Smooth muscle cell (in vitro differentiated cells): ENCODE measurements at regions not wholly inside any gene's neighbourhood (a gene's known extent, or its start where the extent isn't known, plus 50 kb on each side); places are given as distances from the start of the nearest gene placed in this dataset.
A peak's percentile ranks its signal among the peaks of the same experiment; 100 is the strongest.

Source experiments
- DNase-seq: peaks from one replicate; lab custom pipeline; 2025; ENCODE audit not compliant: unreplicated experiment; lab: John Stamatoyannopoulos, UW
- H2AFZ ChIP-seq: fragments of 200-600 bp; sonication (generic); 2 replicates; pipeline ENCODE4 v1.6.0; 2016; ENCODE audit warnings: antibody characterized with exemption, low read depth, mild to moderate bottlenecking
- H3F3A ChIP-seq: fragments of 200-600 bp; sonication (generic); 2 replicates; pipeline ENCODE4 v1.6.0; 2017; ENCODE audit warnings: antibody characterized with exemption, low read depth
- H3K27ac ChIP-seq: fragments of 200-600 bp; sonication (generic); 2 replicates; pipeline ENCODE4 v1.5.1; 2016; ENCODE audit warnings: low read depth, mild to moderate bottlenecking
- H3K27me3 ChIP-seq: fragments of 200-600 bp; sonication (generic); 2 replicates; pipeline ENCODE4 v1.6.1; 2016; ENCODE audit warnings: low read depth, mild to moderate bottlenecking
- H3K36me3 ChIP-seq: fragments of 200-600 bp; sonication (generic); 2 replicates; pipeline ENCODE4 v1.5.1; 2016; ENCODE audit warnings: low read depth
- H3K4me1 ChIP-seq: fragments of 200-600 bp; sonication (generic); 2 replicates; pipeline ENCODE4 v1.5.1; 2016; ENCODE audit warnings: low read depth
- H3K4me2 ChIP-seq: fragments of 200-600 bp; sonication (generic); 2 replicates; pipeline ENCODE4 v1.6.0; 2016; ENCODE audit warnings: mild to moderate bottlenecking
- H3K4me3 ChIP-seq: fragments of 200-600 bp; sonication (generic); 2 replicates; pipeline ENCODE4 v1.5.1; 2016; ENCODE audit warnings: mild to moderate bottlenecking
- H3K79me2 ChIP-seq: fragments of 200-600 bp; sonication (generic); 2 replicates; pipeline ENCODE4 v1.6.0; 2016; ENCODE audit warnings: low read depth, mild to moderate bottlenecking
- H3K9ac ChIP-seq: fragments of 200-600 bp; sonication (generic); 2 replicates; pipeline ENCODE4 v1.6.0; 2016; ENCODE audit warnings: low read depth
- H3K9me3 ChIP-seq: fragments of 200-600 bp; sonication (generic); replicated peaks from 2 replicates; pipeline ENCODE4 v1.5.1; 2016; ENCODE audit warnings: low read depth
- H4K20me1 ChIP-seq: fragments of 200-600 bp; sonication (generic); 2 replicates; pipeline ENCODE4 v1.6.0; 2016; ENCODE audit warnings: low read depth
- WGBS: methylation state at CpG from one replicate; pipeline ENCODE4 v1.1.7; 2016; ENCODE audit warnings: low lambda C conversion rate; 5-methylcytosine and 5-hydroxymethylcytosine counted together
- TF ChIP-seq, protein P1 (sequence below): fragments of 200-600 bp; sonication (generic); IDR thresholded peaks from 2 replicates; pipeline ENCODE4 v1.5.1; 2017; ENCODE audit warnings: borderline replicate concordance, mild to moderate bottlenecking, antibody characterized with exemption; ENCODE audit not compliant: insufficient read depth, poor library complexity, severe bottlenecking

DNA sequence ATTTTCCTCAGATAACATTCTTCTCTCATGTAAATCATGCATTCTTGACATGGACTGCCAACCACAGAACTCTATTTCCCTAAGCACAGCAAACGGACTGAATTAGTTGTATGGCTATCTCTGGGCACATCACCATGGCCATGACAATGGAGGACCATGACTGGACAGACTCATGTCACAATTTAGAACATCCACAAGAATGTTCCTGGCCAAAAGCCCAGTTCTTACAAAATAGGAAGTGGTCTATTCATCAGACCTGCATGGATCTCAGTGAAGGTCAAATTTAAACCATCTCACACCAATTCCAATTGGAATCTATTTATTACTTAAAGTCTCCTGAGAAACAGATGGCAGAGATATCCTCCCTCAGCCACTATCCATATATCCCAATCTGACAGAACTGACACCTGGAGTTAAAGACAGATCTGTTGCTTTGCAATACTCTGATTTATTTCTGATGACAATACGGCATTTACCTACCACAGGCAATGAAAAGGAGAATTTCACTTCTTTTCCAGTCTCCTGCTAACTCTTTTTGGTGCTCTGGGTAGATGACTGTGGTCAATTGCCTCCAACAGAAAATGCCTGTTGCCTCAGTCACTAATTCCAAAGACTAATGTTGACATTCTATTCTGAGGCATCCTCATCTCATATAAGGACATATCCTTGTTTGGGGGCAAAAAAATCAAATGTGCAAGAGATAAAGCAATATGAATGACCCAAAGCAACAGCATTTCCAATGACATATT lies 254.8 kb downstream of the HTR7 start:
- Histone ChIP-seq H3K4me3 (no peak overlapping the region), H3K4me1 (peaks cover 6% of the 10 kb centered on the region), H3K4me2 (peak overlapping the region; percentile 21), H3K27me3 (no peaks in the 10 kb centered on the region), H3K79me2 (no peaks in the 10 kb centered on the region), H3K9me3 (no peaks in the 10 kb centered on the region), H4K20me1 (no peaks in the 10 kb centered on the region), H3K9ac (no peak overlapping the region), H2AFZ (no peak overlapping the region), H3K36me3 (no peaks in the 10 kb centered on the region), H3F3A (peaks cover 8% of the 10 kb centered on the region), H3K27ac (peak overlapping the region; percentile 60)
- WGBS = 32% methylated on average over 2 of the region's 2 CpGs
- TF ChIP-seq, protein P1, sequence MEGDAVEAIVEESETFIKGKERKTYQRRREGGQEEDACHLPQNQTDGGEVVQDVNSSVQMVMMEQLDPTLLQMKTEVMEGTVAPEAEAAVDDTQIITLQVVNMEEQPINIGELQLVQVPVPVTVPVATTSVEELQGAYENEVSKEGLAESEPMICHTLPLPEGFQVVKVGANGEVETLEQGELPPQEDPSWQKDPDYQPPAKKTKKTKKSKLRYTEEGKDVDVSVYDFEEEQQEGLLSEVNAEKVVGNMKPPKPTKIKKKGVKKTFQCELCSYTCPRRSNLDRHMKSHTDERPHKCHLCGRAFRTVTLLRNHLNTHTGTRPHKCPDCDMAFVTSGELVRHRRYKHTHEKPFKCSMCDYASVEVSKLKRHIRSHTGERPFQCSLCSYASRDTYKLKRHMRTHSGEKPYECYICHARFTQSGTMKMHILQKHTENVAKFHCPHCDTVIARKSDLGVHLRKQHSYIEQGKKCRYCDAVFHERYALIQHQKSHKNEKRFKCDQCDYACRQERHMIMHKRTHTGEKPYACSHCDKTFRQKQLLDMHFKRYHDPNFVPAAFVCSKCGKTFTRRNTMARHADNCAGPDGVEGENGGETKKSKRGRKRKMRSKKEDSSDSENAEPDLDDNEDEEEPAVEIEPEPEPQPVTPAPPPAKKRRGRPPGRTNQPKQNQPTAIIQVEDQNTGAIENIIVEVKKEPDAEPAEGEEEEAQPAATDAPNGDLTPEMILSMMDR = no peak
- DNase-seq = no peak

DNA sequence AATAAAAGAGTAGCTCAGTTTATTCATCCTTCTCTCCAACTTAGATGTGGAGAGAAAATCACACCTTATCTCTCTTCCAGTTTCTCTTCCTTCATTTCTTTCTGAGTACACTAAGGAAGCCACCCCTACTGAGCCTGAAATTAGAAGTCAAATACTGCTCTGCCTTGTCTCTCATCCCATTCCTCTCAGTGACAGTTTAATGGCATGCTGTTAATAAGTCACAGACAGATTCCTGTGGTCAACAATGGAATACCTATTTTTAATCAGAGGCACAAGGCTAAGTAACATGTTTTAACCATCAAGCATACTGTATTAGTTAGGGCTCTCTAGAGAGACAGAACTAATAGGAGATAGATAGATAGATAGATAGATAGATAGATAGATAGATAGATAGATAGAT lies 253.2 kb downstream of the HTR7 start:
- Histone ChIP-seq H3K27me3 (no peaks in the 10 kb centered on the region), H2AFZ (no peak overlapping the region), H3K79me2 (no peaks in the 10 kb centered on the region), H3K36me3 (no peaks in the 10 kb centered on the region), H3K4me2 (no peak overlapping the region), H3K9me3 (no peaks in the 10 kb centered on the region), H3F3A (peaks cover 8% of the 10 kb centered on the region), H3K4me1 (peaks cover 6% of the 10 kb centered on the region), H3K27ac (no peak overlapping the region), H3K4me3 (no peak overlapping the region), H4K20me1 (no peaks in the 10 kb centered on the region), H3K9ac (no peak overlapping the region)
- no peak for DNase-seq
- TF ChIP-seq, protein P1 = no peak

DNA sequence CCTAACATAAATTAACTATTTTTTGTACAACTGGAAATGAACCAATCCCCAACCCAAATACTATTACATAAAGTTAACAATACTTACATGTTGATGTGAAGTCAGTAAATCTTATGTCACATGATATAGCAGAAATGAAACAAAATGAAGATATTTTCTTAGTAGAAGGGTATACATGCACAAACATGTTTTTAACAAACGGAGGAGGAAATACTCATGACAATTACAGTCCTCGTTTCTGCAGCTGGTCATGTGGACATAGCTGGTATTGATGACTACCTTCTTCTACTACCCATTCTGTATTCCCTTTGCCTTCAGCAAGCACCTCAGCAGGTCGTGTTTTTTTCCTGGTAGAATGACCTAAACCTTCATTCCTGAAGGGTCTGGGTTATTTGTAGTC lies 252.3 kb downstream of the HTR7 start:
- no peak overlapping the region for H2AFZ ChIP-seq
- DNase-seq = no peak
- peaks cover 6% of the 10 kb centered on the region for H3K4me1 ChIP-seq
- no peaks in the 10 kb centered on the region for H3K9me3 ChIP-seq
- H3K36me3 ChIP-seq = no peaks in the 10 kb centered on the region
- TF ChIP-seq, protein P1 = no peak
- H3K27ac ChIP-seq = no peak overlapping the region
- WGBS = 72% methylated on average over 3 of the region's 3 CpGs
- H3K9ac ChIP-seq = no peak overlapping the region
- peaks cover 8% of the 10 kb centered on the region for H3F3A ChIP-seq
- no peak overlapping the region for H3K4me2 ChIP-seq
- H3K4me3 ChIP-seq = no peak overlapping the region
- no peaks in the 10 kb centered on the region for H3K79me2 ChIP-seq
- no peaks in the 10 kb centered on the region for H4K20me1 ChIP-seq
- no peaks in the 10 kb centered on the region for H3K27me3 ChIP-seq

DNA sequence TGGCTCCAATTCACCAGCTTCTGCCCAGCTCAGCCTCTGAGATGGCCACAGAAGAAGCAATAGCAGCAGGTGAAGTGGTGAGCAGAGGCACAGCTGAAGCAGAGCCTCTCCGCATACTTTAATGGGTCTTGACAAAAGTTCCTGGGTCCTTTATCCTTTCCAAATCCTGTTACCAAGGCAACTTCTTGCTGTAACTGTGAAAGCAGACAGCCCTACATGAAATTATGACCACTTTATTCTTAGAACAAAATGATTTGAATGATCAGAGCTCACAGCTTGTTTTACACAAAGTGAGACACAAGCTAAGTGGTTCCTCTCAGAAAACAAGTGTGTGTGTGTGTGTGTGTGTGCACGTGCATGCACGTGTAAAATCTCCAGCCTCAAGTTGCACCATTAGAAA lies 245.6 kb downstream of the HTR7 start:
- TF ChIP-seq, protein P1 = no peak
- H3K36me3 ChIP-seq = no peaks in the 10 kb centered on the region
- no peaks in the 10 kb centered on the region for H3K79me2 ChIP-seq
- H3K9me3 ChIP-seq = no peaks in the 10 kb centered on the region
- no peak overlapping the region for H3K27ac ChIP-seq
- no peak overlapping the region for H3K4me2 ChIP-seq
- no peak for DNase-seq
- no peaks in the 10 kb centered on the region for H3K27me3 ChIP-seq
- no peak overlapping the region for H3K9ac ChIP-seq
- 92% methylated on average over 3 of the region's 3 CpGs for WGBS
- no peaks in the 10 kb centered on the region for H3F3A ChIP-seq
- no peaks in the 10 kb centered on the region for H3K4me1 ChIP-seq
- no peak overlapping the region for H2AFZ ChIP-seq
- H3K4me3 ChIP-seq = no peak overlapping the region
- H4K20me1 ChIP-seq = no peaks in the 10 kb centered on the region
